ENCODE measurements at regions not wholly inside any gene's neighbourhood (a gene's known extent, or its start where the extent isn't known, plus 50 kb on each side); places are given as distances from the start of the nearest gene placed in this dataset.

GRCh38 chr5:18010053-18010452 lies 375.8 kb downstream of the TAF11L14 start:
- intact Hi-C loops (cut with micrococcal nuclease; ENCODE audit: unreplicated experiment) = no loop called here
- Mint-ChIP-seq H3K4me3 (ENCODE audit: unreplicated experiment) (no peak overlapping the region), H3K36me3 (ENCODE audit: insufficient read depth, unreplicated experiment) (no peaks in the 10 kb centered on the region), H3K27ac (ENCODE audit: unreplicated experiment) (no peak overlapping the region), H3K27me3 (ENCODE audit: insufficient read depth, unreplicated experiment) (no peaks in the 10 kb centered on the region), H3K9me3 (ENCODE audit: unreplicated experiment) (peaks cover 10% of the 10 kb centered on the region), H3K4me1 (ENCODE audit: low read depth, unreplicated experiment) (no peaks in the 10 kb centered on the region)
- Histone ChIP-seq H3K4me3 (ENCODE audit: low read depth, low read length) (no peak overlapping the region), H3K9me3 (no peaks in the 10 kb centered on the region), H3K4me1 (no peaks in the 10 kb centered on the region), H3K27me3 (replicated peaks; ENCODE audit: control insufficient read depth, insufficient read depth, low read length) (no peaks in the 10 kb centered on the region), H3K36me3 (ENCODE audit: control insufficient read depth, insufficient read depth, low read length) (no peaks in the 10 kb centered on the region)
- ChIA-PET POLR2A (no interaction called here), CTCF (no interaction called here)
- BruUV-seq (replicated peaks) = no TSS peak
- TF ChIP-seq, protein P1, sequence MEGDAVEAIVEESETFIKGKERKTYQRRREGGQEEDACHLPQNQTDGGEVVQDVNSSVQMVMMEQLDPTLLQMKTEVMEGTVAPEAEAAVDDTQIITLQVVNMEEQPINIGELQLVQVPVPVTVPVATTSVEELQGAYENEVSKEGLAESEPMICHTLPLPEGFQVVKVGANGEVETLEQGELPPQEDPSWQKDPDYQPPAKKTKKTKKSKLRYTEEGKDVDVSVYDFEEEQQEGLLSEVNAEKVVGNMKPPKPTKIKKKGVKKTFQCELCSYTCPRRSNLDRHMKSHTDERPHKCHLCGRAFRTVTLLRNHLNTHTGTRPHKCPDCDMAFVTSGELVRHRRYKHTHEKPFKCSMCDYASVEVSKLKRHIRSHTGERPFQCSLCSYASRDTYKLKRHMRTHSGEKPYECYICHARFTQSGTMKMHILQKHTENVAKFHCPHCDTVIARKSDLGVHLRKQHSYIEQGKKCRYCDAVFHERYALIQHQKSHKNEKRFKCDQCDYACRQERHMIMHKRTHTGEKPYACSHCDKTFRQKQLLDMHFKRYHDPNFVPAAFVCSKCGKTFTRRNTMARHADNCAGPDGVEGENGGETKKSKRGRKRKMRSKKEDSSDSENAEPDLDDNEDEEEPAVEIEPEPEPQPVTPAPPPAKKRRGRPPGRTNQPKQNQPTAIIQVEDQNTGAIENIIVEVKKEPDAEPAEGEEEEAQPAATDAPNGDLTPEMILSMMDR (IDR thresholded peaks at IDR 0.05; ENCODE audit: insufficient read depth in 1 of 2, low read depth in 1 of 2, low read length in 1 of 2, severe bottlenecking in 1 of 2, unreplicated experiment in 1 of 2) = peak in 1 of 2 experiments; percentile 19
- DNase-seq = no peak

DNA sequence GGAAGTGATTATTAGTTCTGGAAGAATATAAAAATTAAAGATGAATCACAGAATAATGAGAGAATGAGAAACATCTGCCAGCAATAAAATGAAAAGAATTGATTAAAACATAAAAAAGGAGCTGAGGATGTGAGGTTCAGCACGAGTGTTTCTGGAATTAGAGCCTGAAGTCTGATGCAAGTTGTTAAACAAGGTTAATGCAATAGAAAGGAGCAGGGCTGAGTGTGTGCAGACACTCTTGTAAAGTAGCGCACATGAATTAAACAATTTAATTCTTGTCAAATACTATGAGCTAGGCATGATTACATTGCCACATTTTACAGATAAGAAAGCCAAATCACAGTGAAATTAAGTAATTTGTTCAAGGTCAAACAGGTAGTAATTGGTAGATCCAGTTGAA lies 384.2 kb downstream of the TAF11L14 start:
- Mint-ChIP-seq H3K36me3 (ENCODE audit: insufficient read depth, unreplicated experiment) (no peaks in the 10 kb centered on the region), H3K4me1 (ENCODE audit: low read depth, unreplicated experiment) (no peaks in the 10 kb centered on the region), H3K4me3 (ENCODE audit: unreplicated experiment) (no peak overlapping the region), H3K27me3 (ENCODE audit: insufficient read depth, unreplicated experiment) (peaks cover 3% of the 10 kb centered on the region), H3K9me3 (ENCODE audit: unreplicated experiment) (no peaks in the 10 kb centered on the region), H3K27ac (ENCODE audit: unreplicated experiment) (no peak overlapping the region)
- TF ChIP-seq, protein P1 (IDR thresholded peaks at IDR 0.05; ENCODE audit: insufficient read depth in 1 of 2, low read depth in 1 of 2, low read length in 1 of 2, severe bottlenecking in 1 of 2, unreplicated experiment in 1 of 2) = no peak
- CTCF ChIA-PET = no interaction called here
- Histone ChIP-seq H3K4me1 (no peaks in the 10 kb centered on the region), H3K9me3 (no peaks in the 10 kb centered on the region), H3K27me3 (replicated peaks; ENCODE audit: control insufficient read depth, insufficient read depth, low read length) (no peaks in the 10 kb centered on the region), H3K4me3 (ENCODE audit: low read depth, low read length) (no peak overlapping the region), H3K36me3 (ENCODE audit: control insufficient read depth, insufficient read depth, low read length) (no peaks in the 10 kb centered on the region)
- POLR2A ChIA-PET = no interaction called here
- DNase-seq = no peak
- no TSS peak for BruUV-seq (replicated peaks)
- intact Hi-C loops (cut with micrococcal nuclease; ENCODE audit: unreplicated experiment) = no loop called here

- CTCF ChIA-PET = no interaction called here
- Mint-ChIP-seq H3K4me3 (ENCODE audit: unreplicated experiment) (no peak overlapping the region), H3K36me3 (ENCODE audit: insufficient read depth, unreplicated experiment) (no peaks in the 10 kb centered on the region), H3K27me3 (ENCODE audit: insufficient read depth, unreplicated experiment) (peaks cover 3% of the 10 kb centered on the region), H3K9me3 (ENCODE audit: unreplicated experiment) (no peaks in the 10 kb centered on the region), H3K27ac (ENCODE audit: unreplicated experiment) (no peak overlapping the region), H3K4me1 (ENCODE audit: low read depth, unreplicated experiment) (no peaks in the 10 kb centered on the region)
- BruUV-seq (replicated peaks) = no TSS peak
- no peak for DNase-seq
- Histone ChIP-seq H3K9me3 (no peaks in the 10 kb centered on the region), H3K4me3 (ENCODE audit: low read depth, low read length) (no peak overlapping the region), H3K36me3 (ENCODE audit: control insufficient read depth, insufficient read depth, low read length) (no peaks in the 10 kb centered on the region), H3K4me1 (no peaks in the 10 kb centered on the region), H3K27me3 (replicated peaks; ENCODE audit: control insufficient read depth, insufficient read depth, low read length) (no peaks in the 10 kb centered on the region)
- POLR2A ChIA-PET = interaction anchor here (0.6 kb wide), 1 partner anchor 16 kb away, joined by 5 read pairs; no protein-coding TSS in a partner anchor
- intact Hi-C loops (cut with micrococcal nuclease; ENCODE audit: unreplicated experiment) = no loop called here
- TF ChIP-seq, protein P1 (IDR thresholded peaks at IDR 0.05; ENCODE audit: insufficient read depth in 1 of 2, low read depth in 1 of 2, low read length in 1 of 2, severe bottlenecking in 1 of 2, unreplicated experiment in 1 of 2) = no peak
These were observed 389.0 kb downstream of the TAF11L14 start for GRCh38 chr5:18023275-18023674.
